Stimulated activated CD8-positive, alpha-beta memory T cell treated with anti-CD3 and anti-CD28 coated beads, Interleukin-15, amount 100 ng/mL, for 48 hours (primary cell): ENCODE measurements at regions not wholly inside any gene's neighbourhood (a gene's known extent, or its start where the extent isn't known, plus 50 kb on each side); places are given as distances from the start of the nearest gene placed in this dataset.

Experiments
- DNase-seq, 2 donors: peaks; one replicate each; pipeline ENCODE4 v3.0.0-alpha.2; 2020; ENCODE audit warnings: low read depth in 2 of 2

DNA sequence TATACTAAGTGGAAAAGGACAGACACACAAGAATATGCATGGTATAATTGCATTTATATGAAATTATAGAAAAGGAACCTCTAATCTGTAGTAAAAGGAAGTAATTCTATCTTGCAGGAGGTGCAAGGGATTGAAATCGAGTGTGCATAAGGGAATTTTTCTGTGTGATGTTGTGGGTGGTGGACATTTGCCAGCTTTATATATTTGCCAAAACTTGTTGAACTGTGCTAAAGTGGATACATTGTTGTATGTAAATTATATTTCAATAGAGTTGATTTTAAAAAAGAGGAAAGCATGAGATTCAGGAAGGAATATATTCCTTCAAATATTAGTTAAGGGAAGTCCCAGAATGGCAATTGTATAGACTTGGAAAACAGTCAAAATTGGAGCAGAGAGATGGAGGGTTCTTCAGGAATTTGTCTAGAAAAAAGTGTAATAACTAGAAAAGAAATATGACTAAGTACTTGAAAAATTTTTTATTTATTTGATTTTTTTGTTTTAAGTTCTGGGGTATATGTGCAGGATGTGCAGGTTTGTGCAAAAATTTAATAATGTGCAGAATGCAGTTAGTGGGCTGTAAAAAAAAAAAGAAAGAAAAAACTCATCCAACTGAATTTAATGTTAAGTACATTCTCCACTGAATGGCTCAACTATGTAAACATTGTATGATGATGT, 96.1 kb downstream of the ARL4A start:
- no peak for DNase-seq

DNA sequence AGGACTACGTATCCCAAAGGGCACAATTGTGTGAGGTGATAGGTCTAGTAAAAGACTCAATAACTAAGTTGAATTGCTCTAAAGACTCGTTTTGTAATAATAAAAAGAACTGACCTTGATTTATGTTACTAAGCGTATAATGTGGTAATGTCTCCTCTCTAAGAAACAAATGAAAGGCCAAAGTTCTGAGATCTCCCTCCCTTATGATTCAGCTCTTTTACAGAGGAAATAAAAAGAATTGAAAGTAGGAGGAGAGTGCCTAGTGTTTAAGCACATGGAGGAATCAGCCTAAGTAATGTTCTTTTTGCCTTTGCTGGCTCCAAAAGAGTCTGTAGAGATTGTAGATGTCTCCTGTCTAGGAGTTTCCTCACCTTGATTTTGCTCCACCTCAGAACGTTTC, 98.0 kb downstream of the ARL4A start:
- no peak for DNase-seq

DNA sequence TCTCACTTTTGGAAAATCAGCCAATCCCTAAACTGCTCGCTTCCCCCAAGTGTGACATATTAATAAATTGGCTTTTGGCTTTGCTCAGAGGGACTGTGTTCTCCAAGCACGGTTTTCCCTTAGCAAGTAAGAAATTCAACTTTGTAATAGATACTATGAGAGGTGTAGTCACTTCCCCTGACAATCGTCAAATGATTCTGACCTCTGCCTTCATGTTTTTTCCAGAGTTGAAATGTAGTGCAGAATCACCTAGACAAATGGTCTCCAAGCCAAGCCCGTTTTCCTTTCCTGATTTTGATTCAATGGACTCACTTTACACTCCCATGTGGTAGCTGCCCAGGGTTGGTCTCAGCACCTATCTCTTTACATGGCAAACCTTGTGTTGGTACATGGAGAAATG, 99.1 kb downstream of the ARL4A start:
- DNase-seq: no peak

DNA sequence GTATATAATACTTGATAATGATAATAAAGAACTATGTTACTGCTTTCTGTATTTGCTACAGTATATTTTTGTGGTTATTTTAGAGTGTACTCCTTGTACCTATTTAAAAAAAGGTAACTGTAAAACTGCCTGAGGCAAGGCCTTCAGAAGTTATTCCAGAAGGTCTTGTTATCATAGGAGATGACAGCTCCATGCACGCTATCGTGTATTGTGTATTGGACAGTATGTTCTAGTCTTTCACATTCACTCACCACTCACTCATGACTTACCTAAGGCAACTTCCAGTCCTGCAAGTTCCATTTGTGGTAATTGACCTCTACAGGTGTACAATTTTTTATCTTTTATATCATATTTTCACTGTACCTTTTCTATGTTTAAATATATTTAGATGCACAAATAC, 100.7 kb downstream of the ARL4A start:
- DNase-seq: no peak

DNA sequence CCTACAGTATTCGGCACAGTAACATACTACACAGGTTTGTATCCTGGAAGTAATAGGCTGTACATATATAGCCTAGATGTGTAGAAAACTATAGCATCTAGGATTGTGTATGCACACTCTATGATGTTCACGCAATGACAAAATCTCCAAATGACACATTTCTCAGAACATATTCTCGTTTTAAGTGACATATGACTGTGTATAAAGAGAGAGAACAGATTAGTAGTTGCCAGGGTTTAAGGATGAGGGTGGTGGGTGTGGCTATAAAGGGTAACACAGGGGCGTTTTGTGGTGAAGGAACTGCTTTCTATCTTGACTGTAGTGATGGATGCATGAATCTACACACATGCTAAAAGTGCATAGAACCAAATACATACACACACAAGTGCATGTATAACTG, 101.2 kb downstream of the ARL4A start:
- DNase-seq: no peak

DNA sequence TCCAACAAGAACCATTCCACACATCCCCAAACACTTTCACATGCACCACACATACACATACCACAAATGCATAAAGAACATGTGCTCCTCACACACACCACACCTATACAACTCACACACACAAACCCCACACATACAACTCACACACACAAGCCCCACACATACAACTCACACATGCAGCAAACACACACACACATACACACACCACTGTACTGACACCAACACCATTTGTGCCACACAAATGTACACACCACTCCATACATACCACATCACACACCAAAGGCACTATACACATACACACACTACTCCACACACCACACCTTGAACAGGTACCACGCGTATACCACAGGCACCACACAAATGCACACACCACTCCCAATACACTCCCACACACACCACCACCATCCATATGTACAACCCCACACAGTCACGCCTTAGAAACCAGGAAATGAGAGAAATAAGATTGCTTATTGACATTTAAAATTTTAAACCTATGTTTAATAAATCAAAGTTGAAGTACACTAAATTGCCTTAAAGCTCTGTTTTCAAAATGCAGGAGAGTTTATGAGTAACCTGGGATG, 107.4 kb downstream of the ARL4A start:
- no peak for DNase-seq

DNA sequence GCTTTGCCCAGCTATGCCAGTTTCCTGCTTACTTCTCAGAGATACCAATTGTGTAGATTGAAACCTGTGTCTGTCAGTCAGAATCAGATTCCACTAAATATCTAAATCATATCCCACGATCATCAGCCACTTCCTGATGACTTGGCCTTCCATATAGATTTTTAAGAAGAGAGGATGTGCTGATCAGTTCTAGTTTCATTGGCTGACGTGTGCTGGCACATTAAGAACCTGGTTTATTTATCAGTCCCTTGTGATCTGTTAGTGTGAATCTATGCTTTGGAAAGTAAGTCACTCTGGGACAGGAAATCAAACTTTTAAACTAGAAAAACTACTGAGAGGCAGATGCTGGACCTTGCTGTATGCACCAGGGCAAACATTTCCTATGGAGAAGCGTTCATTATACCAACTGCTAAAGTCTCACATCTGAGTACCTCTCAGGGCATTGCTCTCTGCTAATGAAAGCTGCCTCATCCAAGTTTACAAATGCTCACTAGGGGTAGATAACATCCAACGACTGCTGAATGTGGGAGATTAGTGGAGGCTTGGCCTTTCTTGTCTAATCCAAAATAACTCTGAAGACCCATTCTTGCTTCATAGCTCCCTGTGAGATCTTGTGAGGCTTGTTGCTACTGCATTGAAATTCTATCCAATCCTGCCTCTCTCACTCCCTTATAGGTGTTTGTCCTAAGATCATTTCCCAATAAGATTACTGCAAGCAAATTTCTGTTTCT, 109.1 kb downstream of the ARL4A start:
- DNase-seq: no peak

DNA sequence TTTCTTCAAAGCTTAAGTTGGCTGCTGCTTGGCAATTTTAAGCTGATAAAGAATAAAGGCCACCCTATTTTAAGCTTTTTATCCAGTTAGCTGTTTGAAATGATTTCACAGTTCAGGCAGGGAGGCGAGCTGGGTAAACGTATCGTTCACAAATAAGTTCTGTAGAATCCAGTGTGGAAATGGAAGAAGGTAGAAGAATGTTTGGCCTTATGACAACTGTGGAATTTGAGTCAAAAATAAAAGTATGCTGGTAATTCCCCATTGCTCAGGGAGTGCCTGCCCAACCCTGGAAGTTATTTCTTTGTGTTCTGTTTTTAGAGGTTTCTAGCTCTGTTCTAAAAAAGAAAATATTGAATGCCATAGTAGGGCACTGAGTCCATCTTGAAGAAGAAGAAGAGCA, 113.1 kb downstream of the ARL4A start:
- DNase-seq: no peak

DNA sequence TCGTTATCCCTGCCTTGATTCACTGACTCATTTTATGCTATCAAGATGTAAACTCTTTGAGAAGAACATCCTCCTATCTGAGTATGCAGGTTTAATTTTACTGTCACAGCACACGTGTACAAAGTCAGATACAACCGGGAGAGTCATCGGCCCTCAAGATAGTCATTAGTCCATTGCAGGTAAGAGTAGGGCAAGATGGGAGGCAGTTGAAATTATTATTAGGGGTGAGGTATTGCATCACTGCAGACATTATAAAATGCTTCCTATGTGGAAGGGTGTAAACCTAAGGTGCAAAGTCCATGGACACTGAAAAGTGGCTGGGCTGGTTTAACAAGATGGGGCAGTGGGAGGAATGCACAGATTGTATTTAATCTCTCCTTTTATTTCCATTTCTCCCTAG, 113.7 kb downstream of the ARL4A start:
- DNase-seq: no peak

DNA sequence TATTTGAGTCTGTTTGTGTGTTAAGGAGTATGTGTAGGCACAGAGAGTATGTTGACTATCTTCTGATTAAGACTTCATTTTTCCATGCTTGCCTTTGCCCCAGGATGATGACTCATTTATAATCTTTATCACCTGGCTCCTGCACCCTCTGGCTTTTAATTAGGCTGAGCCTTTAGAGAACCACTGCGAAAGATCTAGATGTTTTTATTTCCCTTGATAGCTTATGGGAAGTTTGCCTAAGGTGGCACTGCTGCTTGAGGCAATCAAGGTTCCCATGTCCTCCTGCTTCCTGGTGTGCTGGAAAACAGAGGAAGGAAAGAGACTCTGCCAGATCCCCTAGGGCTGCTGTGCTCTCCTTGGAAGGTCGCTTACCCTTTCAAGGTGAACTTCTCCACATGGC, 114.6 kb downstream of the ARL4A start:
- no peak for DNase-seq

DNA sequence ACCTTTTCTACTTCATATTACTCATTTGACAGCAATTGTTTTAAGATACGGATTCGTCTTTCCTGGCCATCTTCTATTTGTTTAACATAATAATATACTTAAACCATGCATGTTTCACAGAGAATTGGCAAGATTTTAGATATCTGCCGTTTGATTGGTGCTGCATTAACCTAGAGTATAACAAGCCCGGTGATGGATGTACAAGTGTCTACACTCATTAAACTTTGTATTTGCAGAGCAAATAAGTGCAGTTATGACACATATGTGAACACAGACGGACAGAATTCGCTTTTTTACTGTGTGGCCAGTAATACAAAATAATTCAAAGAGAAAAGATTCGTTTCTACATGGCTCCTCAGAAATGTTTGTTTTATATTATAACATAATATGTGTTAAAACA, 116.1 kb downstream of the ARL4A start:
- DNase-seq: no peak

DNA sequence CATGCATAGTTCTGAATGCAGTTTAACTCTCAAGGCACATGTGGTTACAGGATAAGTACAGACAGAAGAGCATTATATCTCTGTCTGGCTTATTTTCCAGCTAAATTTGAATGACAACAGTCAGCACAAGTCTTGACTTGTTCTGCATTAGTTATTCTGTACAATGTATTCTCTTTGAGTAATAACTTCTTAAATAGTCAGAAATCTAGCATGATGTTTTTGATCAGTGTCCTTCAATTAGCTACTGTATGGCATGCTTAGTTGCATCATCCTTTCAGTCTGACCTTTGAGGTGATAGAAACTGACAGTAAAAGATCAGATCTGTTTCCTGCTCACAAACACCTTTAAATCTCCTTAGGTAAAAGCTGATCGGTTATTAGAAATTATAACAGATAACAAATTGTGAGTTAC, 118.1 kb downstream of the ARL4A start:
- DNase-seq: no peak

DNA sequence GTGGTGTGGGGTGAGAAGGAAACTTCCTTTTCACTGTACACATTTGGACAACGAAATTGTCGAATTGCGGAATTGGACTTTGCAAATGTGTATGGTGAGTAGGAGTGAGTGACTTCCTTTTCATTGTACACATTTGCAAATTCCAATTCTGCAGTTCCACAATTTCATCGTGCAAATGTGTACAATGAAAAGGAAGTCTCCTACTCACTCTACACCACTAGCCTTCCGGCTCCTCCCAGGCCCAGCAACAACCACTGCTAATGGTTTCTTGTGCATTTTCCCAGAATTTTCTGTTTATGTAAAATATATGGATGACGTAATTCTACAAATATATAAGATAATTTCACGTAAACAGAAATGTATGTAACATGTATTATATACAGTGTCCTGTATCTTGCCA, 118.5 kb downstream of the ARL4A start:
- no peak for DNase-seq

DNA sequence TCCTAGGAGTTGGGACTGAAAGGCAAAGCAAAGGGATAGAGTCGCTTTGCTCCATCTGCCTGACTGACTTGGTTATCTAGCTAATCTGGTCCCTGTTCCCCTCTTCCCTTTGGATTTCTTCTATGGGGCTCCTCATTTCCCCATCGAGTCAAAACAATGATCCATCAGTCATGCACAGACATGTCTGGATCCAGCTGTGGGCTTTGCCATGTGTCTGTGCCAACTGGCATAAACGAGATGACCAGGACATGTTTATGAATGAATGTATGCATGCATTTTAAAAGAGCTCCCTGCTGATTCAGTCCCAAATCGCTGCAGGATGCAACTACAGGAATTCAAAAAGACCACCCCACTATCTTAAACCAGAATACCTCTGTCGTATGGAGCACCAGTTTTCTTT, 122.0 kb downstream of the ARL4A start:
- DNase-seq: no peak

DNA sequence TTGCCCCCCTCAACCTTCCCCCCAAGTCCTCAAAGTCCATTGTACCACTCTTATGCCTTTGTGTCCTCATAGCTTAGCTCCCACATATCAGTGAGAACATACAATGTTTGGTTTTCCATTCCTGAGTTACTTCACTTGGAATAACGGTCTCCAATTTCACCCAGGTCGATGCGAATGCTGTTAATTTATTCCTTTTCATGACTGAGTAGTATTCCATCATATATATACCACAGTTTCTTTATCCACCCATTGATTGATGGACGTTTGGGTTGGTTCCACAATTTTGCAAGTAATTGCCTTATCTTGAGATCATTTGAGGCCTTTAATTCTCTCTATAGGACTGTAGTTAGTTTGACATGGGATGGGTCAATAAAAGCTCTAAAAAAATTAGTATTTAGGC, 124.7 kb downstream of the ARL4A start:
- no peak for DNase-seq

DNA sequence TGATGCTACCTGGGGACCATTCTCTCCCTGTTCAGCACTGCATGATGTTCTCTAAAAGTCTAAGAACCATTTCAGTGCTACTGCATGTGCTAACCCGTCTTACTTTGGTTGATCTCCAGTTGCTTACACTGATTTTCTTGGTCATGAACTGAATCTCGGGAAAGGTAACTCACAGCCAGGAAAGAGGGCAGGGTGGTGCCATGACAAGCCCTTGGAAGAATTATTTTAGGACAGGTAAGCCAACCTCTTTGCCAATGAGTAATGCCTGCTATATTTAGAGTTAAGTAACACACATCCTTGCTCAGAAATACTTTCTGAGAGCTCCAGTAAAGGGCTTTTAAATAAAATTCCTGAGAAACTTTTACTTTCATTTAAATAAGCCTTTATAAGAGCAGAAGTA, 126.7 kb downstream of the ARL4A start:
- DNase-seq: no peak

DNA sequence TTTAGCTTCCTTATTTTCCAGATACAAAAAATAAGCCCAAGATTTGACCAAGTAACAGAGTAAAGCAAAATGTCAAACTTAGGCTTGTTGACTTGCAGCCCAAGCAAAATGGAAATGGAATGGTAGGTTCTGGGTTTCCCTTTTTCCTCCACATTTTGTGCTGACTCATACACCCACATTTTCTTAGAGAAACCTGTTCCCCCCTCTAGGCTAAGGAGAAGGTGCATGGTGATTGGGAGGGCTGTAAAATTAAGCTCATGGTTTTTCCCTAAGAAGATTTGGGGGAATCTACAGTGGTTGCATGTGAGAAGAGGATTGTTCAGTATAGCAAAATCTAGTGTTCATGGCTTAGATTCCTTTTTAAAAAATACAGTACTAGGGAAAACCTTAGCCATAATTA, 127.4 kb downstream of the ARL4A start:
- no peak for DNase-seq

DNA sequence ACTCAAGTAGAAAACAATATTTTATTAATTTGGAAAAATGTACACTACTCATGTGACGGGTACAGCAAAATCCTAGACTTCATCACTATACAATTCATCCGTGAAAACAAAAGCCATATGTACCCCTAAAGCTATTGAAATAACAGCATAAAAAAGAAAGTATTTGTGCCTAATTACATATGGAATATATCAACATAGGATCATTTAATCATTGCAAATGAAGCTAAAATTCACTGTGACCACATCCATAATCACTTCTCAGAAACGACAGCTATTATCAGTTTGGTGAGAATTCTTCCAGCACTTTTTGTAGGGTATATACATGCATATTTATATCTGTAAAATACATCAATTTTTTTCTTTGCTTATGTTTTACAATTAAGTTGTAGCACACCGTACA, 128.0 kb downstream of the ARL4A start:
- DNase-seq: no peak

DNA sequence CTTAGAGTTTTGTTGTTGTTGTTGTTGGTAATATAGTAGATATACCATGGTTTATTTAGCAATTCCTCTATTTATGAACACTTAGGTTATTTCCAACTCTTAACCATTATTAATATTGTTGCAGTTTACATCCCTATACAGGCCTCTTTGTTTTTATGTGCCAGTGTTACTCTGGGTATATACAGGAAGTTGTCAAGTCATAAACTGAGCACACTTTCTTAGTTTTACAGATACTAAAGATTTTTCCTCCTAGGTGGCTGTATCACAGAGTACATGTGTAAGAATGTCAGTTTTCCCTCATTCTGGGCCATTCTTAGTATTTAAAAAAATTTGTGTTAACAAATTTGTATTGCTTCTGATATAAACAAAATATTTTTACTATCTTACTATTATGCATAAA, 128.4 kb downstream of the ARL4A start:
- no peak for DNase-seq

DNA sequence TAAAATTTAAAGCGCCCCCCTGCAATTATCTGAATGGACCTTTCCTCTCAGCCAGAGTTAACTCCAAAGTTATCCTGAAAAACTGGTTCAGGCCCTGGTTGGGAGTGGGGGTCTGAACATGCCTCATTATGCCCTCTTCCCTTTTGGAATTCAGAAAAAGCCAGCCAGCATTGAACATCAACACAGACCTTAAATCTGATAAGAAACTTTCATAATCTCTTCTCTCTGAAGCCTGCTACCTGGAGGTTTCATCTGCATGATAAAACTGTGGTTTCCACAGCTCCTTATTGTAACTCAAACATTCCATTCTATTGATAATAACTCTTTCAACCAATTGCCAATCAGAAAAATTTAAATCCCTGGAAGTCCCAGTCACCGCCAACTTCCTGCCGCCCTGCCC, 133.3 kb downstream of the ARL4A start:
- no peak for DNase-seq

DNA sequence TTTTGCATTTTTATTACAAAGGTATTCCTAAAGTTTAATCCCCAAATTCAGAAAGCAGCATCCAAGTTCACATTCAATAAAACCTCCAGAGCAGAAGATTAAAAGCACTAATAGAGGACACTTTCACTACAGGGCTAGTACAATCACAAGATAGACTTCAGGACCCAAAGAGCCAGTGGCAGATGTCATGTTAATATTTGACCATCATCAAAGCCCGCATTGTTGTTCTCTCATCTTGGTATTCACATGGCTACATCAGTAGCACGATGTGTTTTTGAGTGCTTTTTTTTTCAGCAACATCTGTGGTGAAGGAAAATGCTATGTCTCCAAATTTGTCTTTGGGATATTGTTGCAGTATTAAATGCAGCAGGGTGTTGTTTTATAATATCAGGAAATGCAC, 134.3 kb downstream of the ARL4A start:
- DNase-seq: no peak

DNA sequence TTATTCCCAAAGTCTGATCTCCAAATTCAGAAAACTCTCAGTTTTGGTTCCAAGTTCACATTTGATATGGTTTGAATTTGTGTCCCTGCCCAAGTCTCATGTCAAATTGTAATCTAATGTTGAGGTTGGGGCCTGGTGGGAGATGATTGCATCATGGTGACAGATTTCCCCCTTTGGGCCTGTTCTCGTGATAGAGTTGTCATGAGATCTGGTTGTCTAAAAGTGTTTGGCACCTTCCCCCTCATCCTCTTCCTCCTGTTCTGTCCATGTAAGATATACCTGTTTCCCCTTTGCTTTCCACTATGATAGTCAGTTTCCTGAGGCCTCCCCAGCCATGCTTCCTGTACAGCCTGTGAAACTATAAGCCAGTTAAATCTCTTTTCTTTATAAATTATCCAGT, 138.6 kb downstream of the ARL4A start:
- no peak for DNase-seq

DNA sequence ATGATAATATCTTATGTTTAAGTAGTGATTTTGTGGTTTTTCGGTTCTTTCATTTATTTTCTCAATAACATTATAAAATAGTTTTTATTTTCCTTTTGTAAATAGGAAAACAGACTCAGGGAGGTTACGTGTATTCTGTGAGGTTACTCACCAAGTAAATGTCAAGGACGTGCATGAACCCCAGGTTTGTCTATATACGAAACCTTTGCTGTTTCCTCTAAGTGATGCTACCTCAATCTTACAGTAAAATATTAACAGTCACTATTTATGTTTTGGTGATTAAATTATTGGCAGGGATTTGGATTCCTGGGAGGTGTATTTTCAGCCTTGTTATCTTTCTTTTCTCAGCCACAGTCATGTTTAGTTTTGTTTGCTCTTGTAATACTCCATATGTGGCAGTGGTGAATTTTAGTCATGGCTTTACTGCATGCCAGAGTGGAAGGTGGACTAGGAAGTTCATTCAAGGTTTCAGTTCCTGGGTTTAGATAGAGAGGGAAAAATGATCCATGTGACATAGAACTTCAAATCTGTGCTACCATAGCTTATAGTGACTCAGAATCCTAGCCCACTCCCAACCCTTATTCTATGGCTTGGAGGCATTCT, 139.9 kb downstream of the ARL4A start:
- no peak for DNase-seq
